ENCODE measurements at regions not wholly inside any gene's neighbourhood (a gene's known extent, or its start where the extent isn't known, plus 50 kb on each side); places are given as distances from the start of the nearest gene placed in this dataset.

GRCh38 chr11:27213232-27213660 lies 149.8 kb downstream of the CCDC34 start:
- DNase-seq: no peak

- DNase-seq: no peak
Measured at GRCh38 chr11:27212248-27212780, 150.7 kb downstream of the CCDC34 start.

- no peak for DNase-seq
Measured at GRCh38 chr11:27211370-27212127, 151.5 kb downstream of the CCDC34 start.

- no peak for DNase-seq
Measured at GRCh38 chr11:27210531-27210930, 152.5 kb downstream of the CCDC34 start.

GRCh38 chr11:27209562-27210005 lies 153.4 kb downstream of the CCDC34 start:
- DNase-seq: no peak

GRCh38 chr11:27208846-27209245 lies 154.2 kb downstream of the CCDC34 start:
- DNase-seq: no peak

GRCh38 chr11:27207025-27207650 lies 155.9 kb downstream of the CCDC34 start:
- DNase-seq: no peak

GRCh38 chr11:27205779-27206570 lies 157.0 kb downstream of the CCDC34 start:
- no peak for DNase-seq

- DNase-seq: no peak
Measured at GRCh38 chr11:27205250-27205649, 157.8 kb downstream of the CCDC34 start.

GRCh38 chr11:27204529-27204928 lies 158.5 kb downstream of the CCDC34 start:
- DNase-seq: no peak

GRCh38 chr11:27203077-27203647 lies 159.9 kb downstream of the CCDC34 start:
- no peak for DNase-seq

GRCh38 chr11:27201454-27202302 lies 161.1 kb downstream of the BBOX1 start:
- no peak for DNase-seq

GRCh38 chr11:27200779-27201453 lies 160.3 kb downstream of the BBOX1 start:
- DNase-seq: no peak

- no peak for DNase-seq
Measured at GRCh38 chr11:27196203-27196897, 155.7 kb downstream of the BBOX1 start.

GRCh38 chr11:27195837-27196202 lies 155.2 kb downstream of the BBOX1 start:
- no peak for DNase-seq

- DNase-seq: no peak
Measured at GRCh38 chr11:27194976-27195375, 154.4 kb downstream of the BBOX1 start.

- DNase-seq: no peak
Measured at GRCh38 chr11:27193434-27194225, 153.0 kb downstream of the BBOX1 start.

GRCh38 chr11:27192184-27192583 lies 151.6 kb downstream of the BBOX1 start:
- DNase-seq: no peak

GRCh38 chr11:27191639-27192038 lies 151.0 kb downstream of the BBOX1 start:
- no peak for DNase-seq

GRCh38 chr11:27188696-27189095 lies 148.1 kb downstream of the BBOX1 start:
- DNase-seq: no peak

All from NCI-H187 treated with DMSO at 0.1 percent for 48 hours (cell line).